HG03469 (cell line): ENCODE measurements at regions not wholly inside any gene's neighbourhood (a gene's known extent, or its start where the extent isn't known, plus 50 kb on each side); places are given as distances from the start of the nearest gene placed in this dataset.

Experiments used
- ATAC-seq: cut with Tn5 transposase; IDR thresholded peaks from one replicate; pipeline ENCODE4 v1.9.1; 2021; ENCODE audit warnings: mild to moderate bottlenecking, moderate library complexity, moderate number of reproducible peaks; ENCODE audit not compliant: unreplicated experiment

DNA sequence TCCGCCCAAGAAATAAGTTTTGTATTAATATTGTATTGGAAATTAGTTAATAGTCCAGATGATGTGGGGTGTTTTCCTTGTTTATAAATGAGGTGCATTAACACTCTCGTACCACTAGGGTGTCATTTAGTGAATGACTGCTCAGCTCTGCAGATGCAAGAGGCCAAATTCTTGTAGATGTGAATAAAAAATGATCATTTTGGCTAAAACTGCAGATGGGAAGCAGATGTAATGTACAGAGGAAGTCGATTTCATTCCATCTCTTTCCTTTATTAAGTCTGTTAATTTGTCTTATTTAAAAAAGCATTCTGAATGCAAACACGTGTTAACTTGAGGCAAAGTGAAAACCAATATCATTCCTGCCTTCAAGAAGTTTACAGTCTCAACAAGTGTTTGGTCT is 108.1 kb downstream of the DHX15 start:
- peak; percentile 54 for ATAC-seq

GRCh38 chr4:24475756-24476155 is 108.6 kb downstream of the DHX15 start:
- ATAC-seq, result no peak

DNA sequence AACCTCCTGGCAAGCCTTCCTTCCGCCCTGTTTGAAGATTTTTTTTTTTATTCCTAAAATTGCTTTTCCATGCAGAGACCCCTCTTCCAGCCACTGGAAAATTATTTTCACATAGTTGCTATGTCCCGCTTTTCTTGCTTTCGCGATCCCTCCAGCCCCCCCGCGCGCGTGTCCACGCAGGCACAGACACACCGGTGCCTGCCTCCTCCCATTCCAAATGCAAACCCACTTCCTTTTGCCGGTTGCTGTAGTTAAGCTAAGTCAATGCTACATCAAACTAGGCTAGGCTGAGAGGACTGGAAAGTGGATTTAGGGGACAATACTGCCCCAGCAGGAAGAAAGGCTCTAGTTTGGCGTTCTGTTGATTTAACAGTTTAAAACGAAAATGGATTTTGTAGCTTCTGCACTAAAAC is 111.0 kb downstream of the DHX15 start:
- no peak for ATAC-seq

GRCh38 chr4:24472514-24473308 is 111.6 kb downstream of the DHX15 start:
- ATAC-seq, result no peak

- no peak for ATAC-seq
These were observed 112.2 kb downstream of the DHX15 start for GRCh38 chr4:24472161-24472510.

DNA sequence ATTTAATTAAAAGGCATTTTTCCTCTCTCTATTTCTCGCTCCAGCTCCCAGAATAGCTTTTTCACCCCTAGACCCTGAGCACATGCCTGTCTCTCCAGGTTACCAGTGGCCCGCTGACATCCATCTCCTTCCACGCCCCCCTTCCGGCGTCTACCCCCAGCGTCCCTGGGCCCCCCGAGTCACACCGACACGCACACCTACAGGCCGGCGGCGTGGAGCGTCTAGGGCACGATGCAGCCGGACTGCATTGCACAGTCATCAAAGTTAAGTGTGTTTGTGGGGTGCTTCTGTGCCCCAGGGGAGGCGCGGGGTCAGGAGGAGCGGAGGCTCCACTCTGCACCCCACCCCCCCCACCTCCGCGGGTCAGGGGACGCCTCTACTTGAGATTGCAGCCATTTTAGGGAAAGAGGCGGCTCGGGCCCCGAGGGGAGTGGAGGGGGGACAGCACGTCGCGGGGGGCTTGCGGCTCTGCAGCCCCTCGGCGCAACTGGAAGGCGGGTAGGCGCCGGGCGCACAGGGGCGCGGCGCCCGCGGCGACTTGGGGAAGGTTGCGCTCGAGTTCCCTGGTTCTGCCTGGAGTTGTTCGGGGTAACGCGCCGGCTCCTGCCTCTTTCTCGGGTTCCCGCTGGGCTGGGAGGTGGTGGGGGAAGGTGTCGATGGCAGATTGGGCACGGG is 112.7 kb downstream of the DHX15 start:
- no peak for ATAC-seq

DNA sequence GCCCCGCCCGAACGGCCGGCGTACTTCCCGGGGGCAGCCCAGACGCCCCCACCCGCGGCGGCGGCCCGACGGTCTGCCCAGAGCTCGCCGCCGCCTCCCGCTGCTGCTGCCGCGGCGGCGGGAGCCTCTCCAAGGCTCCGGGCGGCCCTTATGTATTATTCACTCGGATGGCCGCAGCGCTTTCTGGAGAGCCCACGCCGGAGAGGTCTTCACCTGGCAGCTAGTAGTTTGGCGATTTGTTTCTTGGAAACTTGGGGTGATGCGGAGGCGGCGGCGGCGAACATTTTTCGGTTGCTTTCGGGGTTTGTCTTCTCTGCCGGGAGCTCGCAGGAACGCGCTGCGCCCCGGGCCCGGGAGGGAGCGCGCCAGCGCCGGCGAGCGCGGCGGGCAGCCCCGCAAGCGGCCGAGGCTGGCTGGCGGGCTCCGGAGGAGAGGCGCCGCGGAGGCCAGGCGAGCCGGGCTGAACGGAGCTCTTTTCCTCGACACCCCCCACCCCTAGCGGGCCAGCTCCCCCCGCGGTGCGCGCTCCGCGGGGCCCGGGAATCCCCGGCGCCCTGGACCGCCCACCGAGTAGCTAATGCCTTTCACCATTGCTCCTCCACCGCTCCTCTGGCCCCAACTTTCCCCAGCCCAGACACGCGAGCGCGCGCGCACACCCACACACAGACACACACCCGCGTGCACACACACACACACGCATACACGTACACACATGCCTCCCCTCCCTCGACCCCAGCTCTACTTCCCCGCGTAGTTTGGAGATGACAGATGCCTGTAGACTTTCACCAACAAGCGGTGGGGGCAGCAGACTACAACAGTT is 113.5 kb downstream of the DHX15 start:
- no peak for ATAC-seq

GRCh38 chr4:24468071-24468470 is 116.3 kb downstream of the DHX15 start:
- no peak for ATAC-seq

GRCh38 chr4:24464566-24464965 is 119.8 kb downstream of the DHX15 start:
- no peak for ATAC-seq

DNA sequence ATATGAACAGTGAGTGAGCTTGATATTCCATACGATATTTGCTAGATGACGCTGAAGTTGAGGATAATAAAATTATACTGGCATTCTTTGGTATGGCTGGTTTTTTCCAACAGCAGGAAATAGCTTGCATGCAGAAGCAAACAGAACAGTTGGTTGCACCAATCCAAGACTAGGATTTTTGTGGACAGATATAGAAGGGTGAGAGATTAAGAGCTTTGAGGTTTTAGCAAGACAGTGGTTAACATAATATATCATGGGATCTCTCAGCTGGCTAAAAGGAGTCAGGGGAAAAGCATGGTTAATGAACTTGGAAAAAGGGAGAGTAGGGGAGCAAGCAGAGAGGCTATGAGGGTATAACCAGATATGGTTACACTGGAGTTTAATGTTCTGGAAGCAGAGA is 127.9 kb downstream of the DHX15 start:
- ATAC-seq, result no peak

DNA sequence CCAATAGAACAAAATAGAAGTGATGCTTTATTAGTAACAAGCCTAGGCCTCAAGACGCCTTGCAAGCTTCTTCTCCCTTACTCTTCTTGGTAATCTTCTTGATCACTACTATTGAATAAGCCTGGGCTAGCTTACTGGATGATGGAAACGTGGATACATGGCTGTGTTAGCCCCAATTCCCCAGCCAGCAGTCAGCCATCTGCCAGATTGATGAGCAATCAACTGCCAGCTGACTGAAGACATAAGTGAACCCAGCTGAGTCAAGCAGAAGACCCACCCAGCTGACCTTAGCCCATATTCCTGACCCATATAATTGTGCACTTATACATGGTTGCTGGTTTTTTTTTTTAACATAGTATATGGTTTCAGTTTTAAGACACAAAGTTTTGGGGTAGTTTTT is 130.4 kb downstream of the DHX15 start:
- ATAC-seq, result no peak

GRCh38 chr4:24451870-24452269 is 132.5 kb downstream of the DHX15 start:
- ATAC-seq, result no peak

- no peak for ATAC-seq
These were observed 141.2 kb downstream of the DHX15 start for GRCh38 chr4:24443200-24443599.

GRCh38 chr4:24440765-24441164 is 143.6 kb downstream of the DHX15 start:
- ATAC-seq, result no peak

- ATAC-seq, result no peak
These were observed 150.1 kb downstream of the DHX15 start for GRCh38 chr4:24434241-24434640.

GRCh38 chr4:24433515-24434214 is 150.7 kb downstream of the DHX15 start:
- ATAC-seq, result no peak

DNA sequence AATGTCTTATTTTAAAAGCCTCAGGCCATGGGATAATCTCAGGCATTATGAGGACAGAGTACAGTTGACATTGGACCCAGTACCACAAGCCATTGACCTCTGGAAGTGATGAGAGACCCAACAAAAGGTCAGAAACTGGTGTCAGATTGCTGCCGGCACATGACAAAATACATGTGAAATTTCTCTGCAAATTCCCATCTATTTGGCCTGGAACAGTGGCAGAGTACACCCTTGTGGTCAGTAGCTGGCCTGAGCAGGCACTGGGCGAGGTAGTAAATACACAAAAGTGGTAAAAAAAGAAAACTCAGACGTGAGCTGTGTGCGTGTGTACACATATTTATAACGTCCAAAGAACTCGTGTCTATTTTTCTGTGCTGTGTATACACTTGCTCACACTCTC is 155.5 kb downstream of the DHX15 start:
- no peak for ATAC-seq

GRCh38 chr4:24426557-24426956 is 157.8 kb downstream of the DHX15 start:
- ATAC-seq, result no peak

DNA sequence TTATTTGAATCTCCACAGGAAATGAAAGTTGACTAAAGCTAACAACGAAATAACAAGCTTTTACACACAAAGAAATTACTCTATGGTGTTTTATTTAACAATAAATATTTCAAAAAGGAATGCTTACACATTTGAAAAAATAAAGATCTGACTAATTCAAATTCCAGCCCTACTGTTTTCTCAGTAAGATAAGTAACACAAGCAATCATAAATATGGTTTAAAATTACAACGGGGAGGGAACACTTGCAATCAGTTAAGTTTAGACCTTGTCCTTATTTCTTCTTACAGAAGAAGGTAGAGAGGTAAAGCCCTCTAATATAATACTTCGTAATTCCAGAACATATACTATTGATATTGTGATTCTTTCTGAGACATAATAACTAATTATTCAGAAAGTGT is 158.5 kb downstream of the DHX15 start:
- ATAC-seq, result no peak

DNA sequence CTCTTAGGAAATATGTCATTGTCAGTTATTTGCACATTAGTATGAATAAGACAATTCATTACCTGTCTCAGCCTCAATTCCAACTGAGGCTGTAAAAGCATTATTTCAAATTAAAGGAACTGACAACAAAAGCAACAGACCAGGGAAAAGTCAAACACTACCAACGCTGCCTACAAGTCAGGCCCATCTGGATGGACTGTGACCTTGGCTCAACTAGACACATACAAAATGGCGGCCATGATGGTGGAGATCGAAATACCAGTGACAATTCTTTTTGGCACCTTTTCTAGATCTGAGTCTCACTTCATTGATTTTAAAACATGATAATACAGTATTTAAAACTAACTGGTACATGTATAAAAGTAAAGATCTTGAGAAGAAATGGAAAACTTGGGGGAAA is 160.7 kb downstream of the DHX15 start:
- ATAC-seq, result no peak

GRCh38 chr4:24422644-24423043 is 161.7 kb downstream of the DHX15 start:
- ATAC-seq, result no peak
